MM.1S (cell line): ENCODE measurements at regions not wholly inside any gene's neighbourhood (a gene's known extent, or its start where the extent isn't known, plus 50 kb on each side); places are given as distances from the start of the nearest gene placed in this dataset.

Experiments used
- CTCF ChIP-seq: fragments of 300-600 bp; sonication (generic); IDR thresholded peaks from 2 replicates; pipeline ENCODE4 v1.5.1; 2016; ENCODE audit warnings: antibody characterized with exemption, low read length, mixed read lengths
- EZH2 ChIP-seq: fragments of 300-600 bp; sonication (generic); optimal IDR thresholded peaks from 2 replicates; pipeline ENCODE3; 2017; ENCODE audit warnings: low read depth, mild to moderate bottlenecking, antibody characterized with exemption, low read length, mixed read lengths
- EZH2phosphoT487 ChIP-seq: fragments of 300-600 bp; sonication (generic); IDR thresholded peaks from 2 replicates; pipeline ENCODE4 v1.6.1; 2018; ENCODE audit warnings: antibody characterized with exemption, low read length

GRCh38 chr10:117609796-117610170, 67.2 kb downstream of the EMX2 start:
- TF ChIP-seq CTCF (no peak), EZH2phosphoT487 (no peak), EZH2 (no peak)
